ENCODE measurements at regions not wholly inside any gene's neighbourhood (a gene's known extent, or its start where the extent isn't known, plus 50 kb on each side); places are given as distances from the start of the nearest gene placed in this dataset.

GRCh38 chr19:32265995-32266394, 79.4 kb upstream of the ZNF507 start:
- Histone ChIP-seq H3K4me3 (ENCODE audit: low read length) (no peak overlapping the region), H3K79me2 (ENCODE audit: low read length) (no peaks in the 10 kb centered on the region), H3K27ac (ENCODE audit: low read length) (no peak overlapping the region), H4K20me1 (ENCODE audit: insufficient read depth, low read length) (no peaks in the 10 kb centered on the region), H3F3A (ENCODE audit: insufficient read depth, low read length) (no peaks in the 10 kb centered on the region), H3K36me3 (replicated peaks; ENCODE audit: insufficient read depth, low read length) (no peaks in the 10 kb centered on the region), H3K4me2 (ENCODE audit: low read depth, low read length) (no peak overlapping the region), H3K9me3 (replicated peaks; ENCODE audit: insufficient read depth, low read length) (no peaks in the 10 kb centered on the region), H3K4me1 (ENCODE audit: low read length) (no peaks in the 10 kb centered on the region), H3K9ac (ENCODE audit: low read length) (no peak overlapping the region), H3K9me2 (replicated peaks; ENCODE audit: insufficient read depth, low read length) (no peaks in the 10 kb centered on the region), H3K27me3 (replicated peaks; ENCODE audit: insufficient read depth, low read length) (peaks cover 87% of the 10 kb centered on the region), H2AFZ (ENCODE audit: low read length) (no peak overlapping the region)
- DNase-seq: no peak
- TF ChIP-seq EZH2phosphoT487 (IDR thresholded peaks at IDR 0.05; ENCODE audit: low read length) (no peak), CTCF (IDR thresholded peaks at IDR 0.05; ENCODE audit: low read length) (no peak), EZH2 (optimal IDR thresholded peaks at IDR 0.05; ENCODE audit: low read depth, low read length) (no peak)

- TF ChIP-seq EZH2phosphoT487 (IDR thresholded peaks at IDR 0.05; ENCODE audit: low read length) (no peak), CTCF (IDR thresholded peaks at IDR 0.05; ENCODE audit: low read length) (no peak), EZH2 (optimal IDR thresholded peaks at IDR 0.05; ENCODE audit: low read depth, low read length) (no peak)
- Histone ChIP-seq H3K79me2 (ENCODE audit: low read length) (no peaks in the 10 kb centered on the region), H2AFZ (ENCODE audit: low read length) (no peak overlapping the region), H3K4me3 (ENCODE audit: low read length) (no peak overlapping the region), H3K27ac (ENCODE audit: low read length) (no peak overlapping the region), H3K9ac (ENCODE audit: low read length) (no peak overlapping the region), H3K27me3 (replicated peaks; ENCODE audit: insufficient read depth, low read length) (peaks cover 88% of the 10 kb centered on the region), H3F3A (ENCODE audit: insufficient read depth, low read length) (no peaks in the 10 kb centered on the region), H3K9me3 (replicated peaks; ENCODE audit: insufficient read depth, low read length) (no peaks in the 10 kb centered on the region), H4K20me1 (ENCODE audit: insufficient read depth, low read length) (no peaks in the 10 kb centered on the region), H3K4me2 (ENCODE audit: low read depth, low read length) (no peak overlapping the region), H3K9me2 (replicated peaks; ENCODE audit: insufficient read depth, low read length) (no peaks in the 10 kb centered on the region), H3K4me1 (ENCODE audit: low read length) (no peaks in the 10 kb centered on the region), H3K36me3 (replicated peaks; ENCODE audit: insufficient read depth, low read length) (no peaks in the 10 kb centered on the region)
- no peak for DNase-seq
Measured at GRCh38 chr19:32266460-32266859, 79.0 kb upstream of the ZNF507 start.

GRCh38 chr19:32268381-32268780, 77.0 kb upstream of the ZNF507 start:
- H3K4me1 ChIP-seq (ENCODE audit: low read length): no peaks in the 10 kb centered on the region
- no peak overlapping the region for H3K4me3 ChIP-seq (ENCODE audit: low read length)
- H3K9me2 ChIP-seq (replicated peaks; ENCODE audit: insufficient read depth, low read length): no peaks in the 10 kb centered on the region
- no peaks in the 10 kb centered on the region for H4K20me1 ChIP-seq (ENCODE audit: insufficient read depth, low read length)
- H3K9me3 ChIP-seq (replicated peaks; ENCODE audit: insufficient read depth, low read length): no peaks in the 10 kb centered on the region
- H3K27me3 ChIP-seq (replicated peaks; ENCODE audit: insufficient read depth, low read length): peaks cover 86% of the 10 kb centered on the region
- TF ChIP-seq EZH2 (optimal IDR thresholded peaks at IDR 0.05; ENCODE audit: low read depth, low read length) (no peak), EZH2phosphoT487 (IDR thresholded peaks at IDR 0.05; ENCODE audit: low read length) (no peak), CTCF (IDR thresholded peaks at IDR 0.05; ENCODE audit: low read length) (no peak)
- H3K4me2 ChIP-seq (ENCODE audit: low read depth, low read length): no peak overlapping the region
- H2AFZ ChIP-seq (ENCODE audit: low read length): no peak overlapping the region
- DNase-seq: no peak
- no peak overlapping the region for H3K27ac ChIP-seq (ENCODE audit: low read length)
- no peaks in the 10 kb centered on the region for H3F3A ChIP-seq (ENCODE audit: insufficient read depth, low read length)
- H3K36me3 ChIP-seq (replicated peaks; ENCODE audit: insufficient read depth, low read length): no peaks in the 10 kb centered on the region
- H3K9ac ChIP-seq (ENCODE audit: low read length): no peak overlapping the region
- no peaks in the 10 kb centered on the region for H3K79me2 ChIP-seq (ENCODE audit: low read length)

All from MM.1S (cell line).